ENCODE measurements at regions not wholly inside any gene's neighbourhood (a gene's known extent, or its start where the extent isn't known, plus 50 kb on each side); places are given as distances from the start of the nearest gene placed in this dataset.

DNA sequence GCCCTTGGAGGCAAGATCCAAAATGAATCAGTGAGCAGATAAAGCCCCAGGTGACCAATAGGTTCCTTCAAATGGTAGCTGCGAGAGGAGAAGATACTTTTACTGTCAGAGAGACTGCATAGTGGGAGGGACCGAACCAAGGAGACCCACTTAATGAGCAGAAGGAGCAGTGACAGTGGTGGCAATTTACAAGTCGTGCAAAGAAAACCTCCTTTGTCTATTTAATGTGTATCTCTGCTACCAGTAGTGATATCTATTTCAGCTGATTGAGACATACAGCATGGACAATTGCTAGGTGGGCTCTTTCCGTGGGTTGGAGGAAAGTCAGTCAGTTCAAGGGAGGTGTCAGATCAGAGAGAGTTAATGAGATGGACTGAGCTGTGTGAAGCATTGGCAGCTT is 480.4 kb downstream of the GATA3 start:
- no peaks in the 10 kb centered on the region for H3K9me3 ChIP-seq
- DNase-seq (ENCODE audit: low spot score in 2 of 2) = no peak
- no peaks in the 10 kb centered on the region for H3K36me3 ChIP-seq (replicated peaks)
- in situ Hi-C loops (cut with MboI; ENCODE audit: low sequenced_read_pairs) = no loop called here
- no peaks in the 10 kb centered on the region for H3K4me1 ChIP-seq
- no peak overlapping the region for H3K4me3 ChIP-seq
- H3K27me3 ChIP-seq (ENCODE audit: low read depth) = no peaks in the 10 kb centered on the region

DNA sequence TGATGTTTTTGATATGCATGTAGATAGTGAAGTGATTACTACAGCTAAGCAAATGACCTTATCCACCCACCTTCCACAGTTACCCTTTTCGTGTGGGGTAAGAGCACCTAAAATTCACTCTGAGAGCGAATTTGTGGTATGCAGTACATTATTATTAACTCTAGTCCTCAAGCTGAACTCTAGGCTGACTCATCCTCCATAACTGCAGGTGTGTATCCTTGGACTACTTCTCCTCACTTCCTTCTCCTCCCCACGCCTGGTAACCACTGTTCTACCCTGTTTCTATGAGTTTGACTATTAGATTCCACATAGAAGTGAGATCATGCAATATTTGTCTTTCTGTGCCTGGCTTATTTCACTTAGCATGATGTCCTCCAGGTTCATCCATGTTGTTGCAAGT is 484.6 kb downstream of the GATA3 start:
- no peaks in the 10 kb centered on the region for H3K4me1 ChIP-seq
- no peaks in the 10 kb centered on the region for H3K9me3 ChIP-seq
- no peak for DNase-seq (ENCODE audit: low spot score in 2 of 2)
- no peaks in the 10 kb centered on the region for H3K36me3 ChIP-seq (replicated peaks)
- H3K27me3 ChIP-seq (ENCODE audit: low read depth) = no peaks in the 10 kb centered on the region
- in situ Hi-C loops (cut with MboI; ENCODE audit: low sequenced_read_pairs) = no loop called here
- H3K4me3 ChIP-seq = no peak overlapping the region

DNA sequence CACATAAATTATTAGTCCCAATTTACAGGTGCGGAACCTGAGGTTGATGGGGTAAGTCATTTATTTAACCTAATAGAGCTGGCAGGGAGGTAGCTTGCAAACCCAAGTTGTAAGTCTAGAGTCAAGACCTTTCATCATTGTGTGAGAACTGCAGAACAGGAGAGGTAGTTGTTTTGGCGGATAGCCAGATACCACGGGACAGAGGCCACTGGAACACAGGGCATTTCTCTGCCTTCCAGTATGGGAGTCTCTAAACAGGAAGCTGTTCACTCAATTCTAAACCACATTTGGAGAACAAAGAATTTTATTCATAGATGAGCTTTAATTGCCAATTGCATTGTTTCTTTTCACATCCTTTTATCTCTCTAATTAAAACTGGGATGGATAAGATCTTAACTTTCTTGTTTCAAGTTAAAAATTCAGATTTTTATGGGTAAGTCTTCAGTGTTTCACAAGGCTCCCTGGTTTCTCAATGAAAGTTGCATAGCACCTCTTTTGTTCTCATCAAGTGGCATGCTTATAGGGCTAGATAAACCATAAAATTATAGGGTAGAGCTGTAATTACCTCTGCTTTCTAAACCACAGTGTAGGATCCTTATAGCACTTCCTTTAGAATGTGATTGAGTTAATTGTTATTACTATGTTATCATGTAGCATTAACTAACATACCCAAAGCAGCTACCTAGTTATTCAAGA is 489.0 kb downstream of the GATA3 start:
- Histone ChIP-seq H3K4me3 (no peak overlapping the region), H3K9me3 (no peaks in the 10 kb centered on the region), H3K36me3 (replicated peaks) (no peaks in the 10 kb centered on the region), H3K27me3 (ENCODE audit: low read depth) (no peaks in the 10 kb centered on the region), H3K4me1 (no peaks in the 10 kb centered on the region)
- in situ Hi-C loops (cut with MboI; ENCODE audit: low sequenced_read_pairs) = no loop called here
- DNase-seq (ENCODE audit: low spot score in 2 of 2) = no peak

DNA sequence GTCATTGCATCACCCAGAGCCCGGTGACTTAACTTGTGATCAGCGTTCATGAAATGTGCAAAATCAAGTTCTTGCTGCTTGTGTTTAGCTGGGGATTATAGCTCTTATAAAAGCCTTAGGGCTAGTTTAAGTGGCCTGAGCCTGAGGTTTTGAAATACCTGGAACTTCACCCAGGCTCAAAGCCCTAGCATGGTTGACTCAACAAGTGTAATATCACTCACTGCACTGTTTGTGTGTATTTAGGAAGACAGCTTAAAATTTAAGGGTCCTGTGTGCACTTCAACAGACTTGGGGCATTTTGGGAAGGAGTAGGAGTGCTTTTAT is 489.5 kb downstream of the GATA3 start:
- in situ Hi-C loops (cut with MboI; ENCODE audit: low sequenced_read_pairs) = no loop called here
- Histone ChIP-seq H3K4me1 (no peaks in the 10 kb centered on the region), H3K27me3 (ENCODE audit: low read depth) (no peaks in the 10 kb centered on the region), H3K9me3 (no peaks in the 10 kb centered on the region), H3K4me3 (no peak overlapping the region), H3K36me3 (replicated peaks) (no peaks in the 10 kb centered on the region)
- no peak for DNase-seq (ENCODE audit: low spot score in 2 of 2)

DNA sequence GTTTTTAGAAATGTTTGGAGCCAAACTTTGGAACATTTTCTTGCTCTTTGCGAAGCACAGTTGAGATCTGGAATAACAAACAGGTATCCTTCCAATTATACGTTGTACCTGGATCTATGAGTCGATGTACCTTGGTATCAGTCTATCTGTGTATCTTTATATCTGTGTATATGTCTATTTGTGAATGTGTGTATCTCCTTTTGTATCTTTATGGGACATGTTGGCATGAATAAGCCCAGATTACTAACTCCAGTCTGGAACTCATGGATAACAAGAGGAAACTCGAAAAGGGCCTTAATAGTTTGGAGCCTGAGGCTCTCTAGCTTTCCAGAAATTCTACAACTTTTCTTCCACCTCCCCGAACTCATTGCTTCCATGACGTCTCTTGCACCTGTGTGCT is 490.0 kb downstream of the GATA3 start:
- H3K4me3 ChIP-seq = no peak overlapping the region
- DNase-seq (ENCODE audit: low spot score in 2 of 2) = no peak
- no peaks in the 10 kb centered on the region for H3K27me3 ChIP-seq (ENCODE audit: low read depth)
- in situ Hi-C loops (cut with MboI; ENCODE audit: low sequenced_read_pairs) = no loop called here
- no peaks in the 10 kb centered on the region for H3K9me3 ChIP-seq
- H3K36me3 ChIP-seq (replicated peaks) = no peaks in the 10 kb centered on the region
- H3K4me1 ChIP-seq = no peaks in the 10 kb centered on the region

DNA sequence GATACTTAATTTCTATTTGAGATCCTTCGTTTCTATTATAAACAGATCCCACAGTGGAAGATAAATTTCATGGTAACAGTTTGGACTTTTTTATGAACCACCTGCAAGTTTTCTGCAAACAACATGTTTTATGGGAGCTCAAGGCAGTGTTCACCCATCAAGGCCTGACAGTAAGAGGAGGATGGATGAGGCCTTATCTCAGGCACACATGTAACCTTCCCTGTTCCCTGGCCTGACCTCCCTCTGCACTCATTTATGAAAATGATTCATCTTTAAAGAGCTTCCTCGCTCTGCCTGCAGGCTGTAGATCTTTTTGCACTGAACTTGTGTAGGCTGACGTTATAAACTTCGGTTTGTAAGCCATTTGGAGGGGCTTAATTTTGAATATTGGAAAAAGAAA is 500.1 kb downstream of the GATA3 start:
- no peak for DNase-seq (ENCODE audit: low spot score in 2 of 2)
- Histone ChIP-seq H3K27me3 (ENCODE audit: low read depth) (no peaks in the 10 kb centered on the region), H3K9me3 (no peaks in the 10 kb centered on the region), H3K36me3 (replicated peaks) (no peaks in the 10 kb centered on the region), H3K4me3 (no peak overlapping the region), H3K4me1 (no peaks in the 10 kb centered on the region)
- in situ Hi-C loops (cut with MboI; ENCODE audit: low sequenced_read_pairs) = no loop called here

DNA sequence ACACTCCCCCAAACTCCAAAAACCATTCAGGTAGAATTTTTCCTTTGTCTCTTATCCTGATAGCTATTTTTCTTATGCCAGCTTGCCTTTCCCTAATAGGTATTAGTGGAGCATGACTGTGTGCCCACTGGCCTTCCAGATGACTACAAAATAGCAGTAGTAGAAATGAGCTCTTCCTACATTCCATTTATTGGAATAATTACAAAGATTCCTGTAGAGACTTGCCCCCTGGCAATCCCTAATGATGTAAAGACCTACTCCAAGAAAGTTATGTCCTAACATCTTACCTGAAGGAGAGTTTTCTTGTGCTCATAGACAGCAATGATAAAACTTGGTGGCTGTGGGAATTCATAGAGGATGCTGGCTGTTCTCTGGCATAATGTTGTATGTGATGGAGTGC is 501.8 kb downstream of the GATA3 start:
- no peak for DNase-seq (ENCODE audit: low spot score in 2 of 2)
- H3K9me3 ChIP-seq = no peaks in the 10 kb centered on the region
- no peaks in the 10 kb centered on the region for H3K4me1 ChIP-seq
- H3K36me3 ChIP-seq (replicated peaks) = no peaks in the 10 kb centered on the region
- H3K27me3 ChIP-seq (ENCODE audit: low read depth) = no peaks in the 10 kb centered on the region
- no peak overlapping the region for H3K4me3 ChIP-seq
- in situ Hi-C loops (cut with MboI; ENCODE audit: low sequenced_read_pairs) = no loop called here

DNA sequence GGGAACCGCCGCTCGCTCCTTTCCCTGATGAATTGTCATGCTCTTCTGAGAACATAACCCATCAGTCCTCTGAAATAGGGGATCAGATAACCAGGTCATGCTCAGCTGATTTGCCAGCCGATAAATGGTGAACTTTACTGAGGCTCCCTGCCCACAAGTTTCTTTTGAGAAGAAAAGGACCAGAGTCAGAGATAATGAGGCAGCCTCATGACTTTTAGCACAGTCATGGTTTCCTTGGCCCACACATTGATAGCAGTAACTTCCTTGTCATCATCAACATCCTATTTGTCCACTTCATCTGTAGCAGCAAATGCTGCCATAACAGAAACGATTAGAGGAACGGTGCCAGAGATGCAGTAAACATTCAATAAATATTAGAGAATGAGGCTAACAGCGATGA is 509.0 kb downstream of the GATA3 start:
- Histone ChIP-seq H3K9me3 (no peaks in the 10 kb centered on the region), H3K4me1 (no peaks in the 10 kb centered on the region), H3K36me3 (replicated peaks) (no peaks in the 10 kb centered on the region), H3K27me3 (ENCODE audit: low read depth) (no peaks in the 10 kb centered on the region), H3K4me3 (no peak overlapping the region)
- no peak for DNase-seq (ENCODE audit: low spot score in 2 of 2)
- in situ Hi-C loops (cut with MboI; ENCODE audit: low sequenced_read_pairs) = no loop called here

DNA sequence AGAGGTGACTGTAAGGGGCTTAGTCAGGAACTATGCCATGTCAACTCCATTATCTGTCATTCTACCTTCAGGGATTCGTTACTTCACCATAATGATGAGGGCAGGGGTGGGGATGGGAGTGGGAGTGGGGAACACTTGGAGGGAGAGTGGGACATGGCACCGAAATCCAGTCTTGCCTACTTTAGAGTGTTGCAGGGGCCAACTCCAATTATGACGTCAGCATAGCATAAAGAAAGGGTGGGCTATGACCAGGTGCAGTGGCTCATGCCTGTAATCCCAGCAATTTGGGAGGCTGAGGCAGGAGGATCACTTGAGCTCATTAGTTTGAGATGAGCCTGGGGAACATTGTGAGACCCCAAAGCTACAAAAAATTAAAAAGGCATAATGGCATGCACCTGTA is 512.2 kb downstream of the GATA3 start:
- H3K9me3 ChIP-seq = no peaks in the 10 kb centered on the region
- no peak for DNase-seq (ENCODE audit: low spot score in 2 of 2)
- in situ Hi-C loops (cut with MboI; ENCODE audit: low sequenced_read_pairs) = no loop called here
- H3K27me3 ChIP-seq (ENCODE audit: low read depth) = no peaks in the 10 kb centered on the region
- H3K4me3 ChIP-seq = no peak overlapping the region
- H3K36me3 ChIP-seq (replicated peaks) = no peaks in the 10 kb centered on the region
- H3K4me1 ChIP-seq = no peaks in the 10 kb centered on the region

DNA sequence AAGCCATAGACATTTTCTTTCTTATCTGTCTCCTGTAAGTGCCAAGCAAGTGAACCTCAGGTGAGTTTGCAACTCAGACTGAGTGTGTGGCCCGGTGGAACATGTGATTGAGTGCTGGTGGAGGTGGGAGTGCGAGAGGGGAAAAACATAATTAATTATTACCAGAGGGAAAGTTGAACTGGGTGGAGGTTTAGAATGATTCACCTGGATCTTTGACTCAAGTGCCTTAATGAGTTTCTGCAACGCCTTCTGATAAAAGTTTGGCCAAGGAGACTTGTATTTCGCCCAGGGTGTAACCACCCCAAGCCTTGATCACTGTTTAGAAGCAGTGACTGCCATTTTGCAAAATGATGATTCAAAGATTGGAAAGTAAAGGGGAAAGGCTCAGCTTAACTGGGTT is 513.9 kb downstream of the GATA3 start:
- Histone ChIP-seq H3K9me3 (no peaks in the 10 kb centered on the region), H3K36me3 (replicated peaks) (no peaks in the 10 kb centered on the region), H3K4me3 (no peak overlapping the region), H3K4me1 (no peaks in the 10 kb centered on the region), H3K27me3 (ENCODE audit: low read depth) (no peaks in the 10 kb centered on the region)
- in situ Hi-C loops (cut with MboI; ENCODE audit: low sequenced_read_pairs) = no loop called here
- DNase-seq (ENCODE audit: low spot score in 2 of 2) = no peak

DNA sequence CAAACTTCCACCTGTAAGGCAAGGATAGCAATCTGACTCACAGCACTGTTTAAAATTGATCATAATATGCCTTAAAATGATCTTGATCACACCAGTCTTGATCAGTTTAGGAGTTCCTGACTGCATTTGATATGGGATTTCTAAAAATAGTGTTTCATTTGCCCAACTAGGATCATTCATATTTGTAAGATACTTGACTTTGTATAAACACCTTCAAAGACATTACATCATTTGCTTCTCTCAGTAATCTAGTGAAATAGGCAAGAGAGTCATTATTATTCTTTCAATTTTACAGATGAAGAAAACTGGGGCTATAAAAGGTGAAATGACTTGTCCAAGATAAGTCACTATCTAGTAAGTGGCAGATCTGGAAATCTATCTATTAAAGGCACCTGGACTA is 521.1 kb downstream of the GATA3 start:
- H3K9me3 ChIP-seq = no peaks in the 10 kb centered on the region
- H3K4me1 ChIP-seq = no peaks in the 10 kb centered on the region
- DNase-seq (ENCODE audit: low spot score in 2 of 2) = no peak
- H3K4me3 ChIP-seq = no peak overlapping the region
- in situ Hi-C loops (cut with MboI; ENCODE audit: low sequenced_read_pairs) = no loop called here
- no peaks in the 10 kb centered on the region for H3K27me3 ChIP-seq (ENCODE audit: low read depth)
- no peaks in the 10 kb centered on the region for H3K36me3 ChIP-seq (replicated peaks)

DNA sequence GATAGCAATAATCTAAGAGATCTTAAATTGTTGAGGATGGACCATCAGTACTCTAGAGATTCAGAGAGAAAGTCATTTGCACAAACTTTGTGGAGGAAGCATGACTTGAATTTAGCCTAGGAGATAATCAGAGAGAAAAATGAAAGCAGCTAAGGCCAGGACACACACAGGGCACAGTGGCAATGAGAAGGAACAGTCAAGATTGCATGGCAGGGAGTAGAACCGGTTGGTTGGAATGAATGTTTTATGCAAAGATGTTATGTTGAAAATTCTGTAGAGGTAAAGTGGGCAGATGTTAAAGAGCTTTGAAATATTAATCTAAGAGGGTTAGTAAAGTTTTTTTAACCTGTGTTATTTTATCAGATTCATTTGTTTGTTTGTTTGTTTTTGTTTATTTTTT is 521.8 kb downstream of the GATA3 start:
- no peaks in the 10 kb centered on the region for H3K9me3 ChIP-seq
- no peaks in the 10 kb centered on the region for H3K4me1 ChIP-seq
- H3K27me3 ChIP-seq (ENCODE audit: low read depth) = no peaks in the 10 kb centered on the region
- H3K4me3 ChIP-seq = no peak overlapping the region
- no peak for DNase-seq (ENCODE audit: low spot score in 2 of 2)
- H3K36me3 ChIP-seq (replicated peaks) = no peaks in the 10 kb centered on the region
- in situ Hi-C loops (cut with MboI; ENCODE audit: low sequenced_read_pairs) = no loop called here

DNA sequence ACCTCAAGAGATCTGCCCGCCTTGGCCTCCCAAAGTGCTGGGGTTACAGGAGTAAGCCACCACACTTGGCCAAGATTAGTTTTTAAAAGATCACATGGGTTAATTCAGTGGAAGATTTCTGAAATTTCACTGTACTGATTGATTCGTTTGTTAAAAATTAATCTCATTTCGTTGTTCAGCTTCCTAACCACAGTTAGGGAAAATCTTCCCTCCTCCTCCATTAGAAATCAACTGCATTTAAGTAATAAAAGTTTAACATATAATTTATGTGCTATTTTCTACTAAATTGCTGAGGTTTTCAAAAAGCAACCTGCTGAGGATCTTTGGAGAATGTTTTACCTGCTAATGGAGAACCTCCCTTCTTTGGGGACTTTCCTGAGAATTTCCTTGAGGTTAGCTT is 522.4 kb downstream of the GATA3 start:
- in situ Hi-C loops (cut with MboI; ENCODE audit: low sequenced_read_pairs) = no loop called here
- no peaks in the 10 kb centered on the region for H3K9me3 ChIP-seq
- H3K4me1 ChIP-seq = no peaks in the 10 kb centered on the region
- H3K27me3 ChIP-seq (ENCODE audit: low read depth) = no peaks in the 10 kb centered on the region
- no peak overlapping the region for H3K4me3 ChIP-seq
- DNase-seq (ENCODE audit: low spot score in 2 of 2) = no peak
- H3K36me3 ChIP-seq (replicated peaks) = no peaks in the 10 kb centered on the region

DNA sequence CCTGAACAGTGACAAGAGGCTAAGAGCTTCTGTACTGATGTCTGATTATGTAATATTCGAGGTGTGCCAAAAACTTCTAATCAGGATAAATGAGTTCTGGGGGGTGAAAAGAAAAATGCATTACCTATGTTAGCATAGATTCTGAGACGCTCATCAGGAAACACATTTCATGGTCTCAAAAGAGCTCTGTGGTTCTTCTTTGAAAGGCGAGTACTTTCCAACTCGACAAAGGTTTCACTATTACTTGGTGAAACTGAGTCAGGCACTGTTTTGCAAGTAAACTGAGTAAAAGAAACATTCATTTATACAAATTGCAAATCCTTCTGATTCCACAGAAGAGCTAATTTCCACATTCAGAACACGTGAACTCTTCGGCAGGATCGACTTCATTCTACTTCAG is 523.2 kb downstream of the GATA3 start:
- no peaks in the 10 kb centered on the region for H3K4me1 ChIP-seq
- no peak overlapping the region for H3K4me3 ChIP-seq
- in situ Hi-C loops (cut with MboI; ENCODE audit: low sequenced_read_pairs) = no loop called here
- H3K36me3 ChIP-seq (replicated peaks) = no peaks in the 10 kb centered on the region
- no peaks in the 10 kb centered on the region for H3K27me3 ChIP-seq (ENCODE audit: low read depth)
- H3K9me3 ChIP-seq = no peaks in the 10 kb centered on the region
- no peak for DNase-seq (ENCODE audit: low spot score in 2 of 2)

DNA sequence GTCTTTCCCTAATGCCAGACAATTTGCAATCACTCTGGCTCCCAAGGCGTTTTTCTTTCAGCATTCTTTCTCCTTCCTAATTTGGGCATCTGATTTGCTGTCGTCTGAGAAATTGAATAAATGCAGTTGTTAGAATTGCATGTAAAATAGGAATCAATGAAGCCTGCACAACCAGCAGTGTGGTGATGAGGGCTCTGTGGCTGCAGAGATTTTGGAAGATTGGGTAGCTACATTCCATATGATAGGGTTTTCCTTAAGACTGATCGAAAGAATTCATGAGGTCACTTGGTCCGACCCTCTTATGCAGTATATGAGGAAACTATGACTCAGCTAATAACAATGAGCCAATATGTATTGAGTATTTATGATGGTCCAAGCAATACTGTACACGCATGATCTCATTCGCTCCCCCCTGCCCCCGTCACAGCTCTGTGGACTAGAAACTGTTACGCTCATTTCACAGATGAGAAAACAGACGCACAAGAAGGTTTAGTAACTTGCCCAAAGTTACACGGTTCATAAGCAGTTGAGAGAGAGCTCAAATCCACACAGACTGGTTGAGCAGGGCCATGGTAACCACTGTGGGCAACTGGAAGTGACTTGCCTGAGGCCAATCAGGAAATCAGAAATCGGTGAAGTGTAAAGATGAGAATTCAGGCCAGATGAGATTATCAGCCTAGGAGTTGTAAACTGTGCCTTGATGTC is 527.2 kb downstream of the GATA3 start:
- Histone ChIP-seq H3K9me3 (no peaks in the 10 kb centered on the region), H3K36me3 (replicated peaks) (no peaks in the 10 kb centered on the region), H3K4me3 (no peak overlapping the region), H3K4me1 (no peaks in the 10 kb centered on the region), H3K27me3 (ENCODE audit: low read depth) (no peaks in the 10 kb centered on the region)
- no peak for DNase-seq (ENCODE audit: low spot score in 2 of 2)
- in situ Hi-C loops (cut with MboI; ENCODE audit: low sequenced_read_pairs) = no loop called here

Data from HAP-1 (cell line).